HepG2 (cell line): ENCODE measurements at regions not wholly inside any gene's neighbourhood (a gene's known extent, or its start where the extent isn't known, plus 50 kb on each side); places are given as distances from the start of the nearest gene placed in this dataset.

Experiments
- ATAC-seq: fragments of 200-7000 bp; cut with Tn5 transposase; 3 replicates; pipeline ENCODE4 v1.9.1; 2020; ENCODE audit warnings: mild to moderate bottlenecking, moderate library complexity
- BruUV-seq: library from RNA; stranded (reverse); fragments of 400-500 nt; replicated peaks from 2 replicates; lab custom pipeline; 2021; lab: Mats Ljungman, UMichigan
- CTCF ChIA-PET: fragments of 300-600 bp; formaldehyde crosslinking; extraction: SDS; loops from one replicate; lab custom pipeline; 2021; ENCODE audit warnings: low total read pairs, inconsistent platforms, low intra/inter-chr PET ratio; lab: Yijun Ruan, JAX
- POLR2A ChIA-PET: fragments of 350-600 bp; sonication (Branson Sonifier 250); formaldehyde crosslinking; loops from one replicate; lab custom pipeline; 2020; ENCODE audit warnings: antibody characterized with exemption, inconsistent platforms; lab: Yijun Ruan, JAX
- DNase-seq: peaks from one replicate; pipeline ENCODE4 v3.0.0-alpha.2; 2015; ENCODE audit warnings: low spot score
- FAIRE-seq: peaks from 3 replicates; lab custom pipeline; 2011; peaks lifted over from hg19 to GRCh38; lab: Jason Lieb, UNC
- H2AFZ ChIP-seq: one replicate; pipeline ENCODE4 v1.6.1; 2011; ENCODE audit warnings: low read length, inconsistent platforms
- H3K27ac ChIP-seq: fragments of 300-600 bp; 3 replicates; pipeline ENCODE4 v1.8.0; 2011; ENCODE audit warnings: mixed run types, mild to moderate bottlenecking, mixed read lengths, low read length, inconsistent platforms; ENCODE audit not compliant: insufficient read depth; ENCODE audit errors: extremely low read length
- H3K27me3 ChIP-seq, 2 experiments: fragments of 200-600 bp in 1 of 2; 2 replicates in 1 of 2; 3 replicates in 1 of 2; pipeline versions ENCODE4 v1.6.0 to v1.8.0; 2011; ENCODE audit warnings: low read length in 2 of 2, mild to moderate bottlenecking in 2 of 2, moderate library complexity in 2 of 2, inconsistent platforms in 1 of 2; ENCODE audit not compliant: insufficient read depth in 2 of 2, control insufficient read depth in 1 of 2
- H3K36me3 ChIP-seq, 2 experiments: fragments of 200-600 bp in 1 of 2; replicated peaks in 1 of 2; 2 replicates in 1 of 2; 3 replicates in 1 of 2; pipeline versions ENCODE4 v1.5.1 to v1.8.0; 2011; ENCODE audit warnings: low read length in 2 of 2, inconsistent platforms in 1 of 2; ENCODE audit not compliant: insufficient read depth in 2 of 2, control insufficient read depth in 1 of 2
- H3K4me1 ChIP-seq: 2 replicates; pipeline ENCODE4 v1.5.1; 2012; ENCODE audit warnings: low read length, inconsistent platforms; ENCODE audit not compliant: insufficient read depth
- H3K4me2 ChIP-seq: 2 replicates; pipeline ENCODE4 v1.6.0; 2011; ENCODE audit warnings: low read depth, low read length, inconsistent platforms
- H3K4me3 ChIP-seq, 3 experiments: fragments of 200-600 bp in 1 of 3; sonication (generic), shearing (Covaris generic) in 1 of 3; replicated peaks in 1 of 3; 2 replicates each; pipeline ENCODE4 v1.5.1; 2011 to 2016; ENCODE audit warnings: low read length in 3 of 3, inconsistent platforms in 2 of 3, low read depth in 2 of 3, mild to moderate bottlenecking in 2 of 3, control low read depth in 1 of 3, mixed read lengths in 1 of 3; ENCODE audit not compliant: insufficient read depth in 1 of 3
- H3K79me2 ChIP-seq: one replicate; pipeline ENCODE4 v1.6.1; 2011; ENCODE audit warnings: low read length, inconsistent platforms; ENCODE audit not compliant: insufficient read depth
- H3K9ac ChIP-seq: 2 replicates; pipeline ENCODE4 v1.6.0; 2011; ENCODE audit warnings: mild to moderate bottlenecking, low read depth, low read length, inconsistent platforms; ENCODE audit not compliant: insufficient read depth
- H3K9me3 ChIP-seq: 2 replicates; pipeline ENCODE4 v1.5.1; 2012; ENCODE audit warnings: mild to moderate bottlenecking, low read length
- H4K20me1 ChIP-seq: 2 replicates; pipeline ENCODE4 v1.6.0; 2011; ENCODE audit warnings: inconsistent platforms, mild to moderate bottlenecking, low read length, moderate library complexity; ENCODE audit not compliant: insufficient read depth
- CENPBD1 ChIP-seq: sonication (generic); formaldehyde crosslinking; IDR thresholded peaks from 2 replicates; pipeline ENCODE4 v1.8.0; 2022; ENCODE audit warnings: missing genetic modification reagents, low read depth, mild to moderate bottlenecking, borderline replicate concordance
- GLI4 ChIP-seq: sonication (generic); formaldehyde crosslinking; IDR thresholded peaks from 2 replicates; pipeline ENCODE4 v1.5.1; 2020; ENCODE audit warnings: missing genetic modification reagents, mild to moderate bottlenecking, moderate library complexity, borderline replicate concordance
- HMGXB3 ChIP-seq: sonication (generic); formaldehyde crosslinking; IDR thresholded peaks from 2 replicates; pipeline ENCODE4 v1.4.0; 2020; ENCODE audit warnings: missing genetic modification reagents, borderline replicate concordance
- WGBS: methylation state at CpG from one replicate; pipeline ENCODE4 v1.1.6; 2017; ENCODE audit warnings: low lambda C conversion rate; 5-methylcytosine and 5-hydroxymethylcytosine counted together
- in situ Hi-C: cut with HindIII; loops from 2 replicates; pipeline ENCODE4 v1.10.0; 2017; ENCODE audit warnings: low pct_unique_long_range_greater_than_20kb; ENCODE audit not compliant: extremely low pct_ligation_motif_present
- intact Hi-C: fragments of 100-400 bp; cut with micrococcal nuclease; formaldehyde crosslinking; loops from one replicate; pipeline ENCODE4 v1.10.0; 2022; ENCODE audit not compliant: unreplicated experiment
- TF ChIP-seq, protein P1 (sequence below): sonication (generic); formaldehyde crosslinking; IDR thresholded peaks from 2 replicates; pipeline ENCODE4 v1.4.0; 2020; ENCODE audit warnings: missing genetic modification reagents
- TF ChIP-seq, protein P2 (sequence below): sonication (generic); formaldehyde crosslinking; IDR thresholded peaks from one replicate; pipeline ENCODE4 v1.5.1; 2020; ENCODE audit warnings: mild to moderate bottlenecking, missing genetic modification reagents; ENCODE audit errors: not compliant biosample characterization

DNA sequence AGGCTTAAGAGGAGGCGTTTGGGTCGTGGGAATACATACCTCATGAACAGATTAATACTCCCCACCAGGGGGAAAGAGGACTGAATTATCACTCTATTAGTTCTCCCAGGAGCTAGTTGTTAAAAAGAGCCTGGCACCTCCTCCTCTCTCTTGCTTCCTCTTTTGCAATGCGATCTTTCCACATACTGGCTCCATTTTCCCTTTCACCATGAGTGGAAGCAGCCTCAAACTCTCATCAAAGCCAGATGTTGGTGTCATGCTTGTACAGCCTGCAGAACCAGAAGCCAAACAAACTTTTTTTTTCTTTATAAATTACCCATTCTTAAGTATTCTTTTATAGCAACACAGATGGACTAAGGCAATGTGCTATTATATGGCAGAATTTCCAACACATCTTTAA lies 258.5 kb downstream of the FAM76B start:
- no peaks in the 10 kb centered on the region for H3K27me3 ChIP-seq
- FAIRE-seq = no peak
- BruUV-seq = no TSS peak
- in situ Hi-C loops (no loop called here), intact Hi-C loops (no loop called here)
- no peak for DNase-seq
- H3K4me2 ChIP-seq = no peak overlapping the region
- H3K79me2 ChIP-seq = no peaks in the 10 kb centered on the region
- no peaks in the 10 kb centered on the region for H3K9me3 ChIP-seq
- CTCF ChIA-PET = no interaction called here
- TF ChIP-seq HMGXB3 (no peak), CENPBD1 (CRISPR knock-in tag) (no peak), GLI4 (no peak)
- TF ChIP-seq, protein P1, sequence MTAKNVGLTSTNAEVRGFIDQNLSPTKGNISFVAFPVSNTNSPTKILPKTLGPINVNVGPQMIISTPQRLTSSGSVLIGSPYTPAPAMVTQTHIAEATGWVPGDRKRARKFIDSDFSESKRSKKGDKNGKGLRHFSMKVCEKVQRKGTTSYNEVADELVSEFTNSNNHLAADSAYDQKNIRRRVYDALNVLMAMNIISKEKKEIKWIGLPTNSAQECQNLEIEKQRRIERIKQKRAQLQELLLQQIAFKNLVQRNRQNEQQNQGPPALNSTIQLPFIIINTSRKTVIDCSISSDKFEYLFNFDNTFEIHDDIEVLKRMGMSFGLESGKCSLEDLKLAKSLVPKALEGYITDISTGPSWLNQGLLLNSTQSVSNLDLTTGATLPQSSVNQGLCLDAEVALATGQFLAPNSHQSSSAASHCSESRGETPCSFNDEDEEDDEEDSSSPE (CRISPR knock-in tag) = no peak
- TF ChIP-seq, protein P2, sequence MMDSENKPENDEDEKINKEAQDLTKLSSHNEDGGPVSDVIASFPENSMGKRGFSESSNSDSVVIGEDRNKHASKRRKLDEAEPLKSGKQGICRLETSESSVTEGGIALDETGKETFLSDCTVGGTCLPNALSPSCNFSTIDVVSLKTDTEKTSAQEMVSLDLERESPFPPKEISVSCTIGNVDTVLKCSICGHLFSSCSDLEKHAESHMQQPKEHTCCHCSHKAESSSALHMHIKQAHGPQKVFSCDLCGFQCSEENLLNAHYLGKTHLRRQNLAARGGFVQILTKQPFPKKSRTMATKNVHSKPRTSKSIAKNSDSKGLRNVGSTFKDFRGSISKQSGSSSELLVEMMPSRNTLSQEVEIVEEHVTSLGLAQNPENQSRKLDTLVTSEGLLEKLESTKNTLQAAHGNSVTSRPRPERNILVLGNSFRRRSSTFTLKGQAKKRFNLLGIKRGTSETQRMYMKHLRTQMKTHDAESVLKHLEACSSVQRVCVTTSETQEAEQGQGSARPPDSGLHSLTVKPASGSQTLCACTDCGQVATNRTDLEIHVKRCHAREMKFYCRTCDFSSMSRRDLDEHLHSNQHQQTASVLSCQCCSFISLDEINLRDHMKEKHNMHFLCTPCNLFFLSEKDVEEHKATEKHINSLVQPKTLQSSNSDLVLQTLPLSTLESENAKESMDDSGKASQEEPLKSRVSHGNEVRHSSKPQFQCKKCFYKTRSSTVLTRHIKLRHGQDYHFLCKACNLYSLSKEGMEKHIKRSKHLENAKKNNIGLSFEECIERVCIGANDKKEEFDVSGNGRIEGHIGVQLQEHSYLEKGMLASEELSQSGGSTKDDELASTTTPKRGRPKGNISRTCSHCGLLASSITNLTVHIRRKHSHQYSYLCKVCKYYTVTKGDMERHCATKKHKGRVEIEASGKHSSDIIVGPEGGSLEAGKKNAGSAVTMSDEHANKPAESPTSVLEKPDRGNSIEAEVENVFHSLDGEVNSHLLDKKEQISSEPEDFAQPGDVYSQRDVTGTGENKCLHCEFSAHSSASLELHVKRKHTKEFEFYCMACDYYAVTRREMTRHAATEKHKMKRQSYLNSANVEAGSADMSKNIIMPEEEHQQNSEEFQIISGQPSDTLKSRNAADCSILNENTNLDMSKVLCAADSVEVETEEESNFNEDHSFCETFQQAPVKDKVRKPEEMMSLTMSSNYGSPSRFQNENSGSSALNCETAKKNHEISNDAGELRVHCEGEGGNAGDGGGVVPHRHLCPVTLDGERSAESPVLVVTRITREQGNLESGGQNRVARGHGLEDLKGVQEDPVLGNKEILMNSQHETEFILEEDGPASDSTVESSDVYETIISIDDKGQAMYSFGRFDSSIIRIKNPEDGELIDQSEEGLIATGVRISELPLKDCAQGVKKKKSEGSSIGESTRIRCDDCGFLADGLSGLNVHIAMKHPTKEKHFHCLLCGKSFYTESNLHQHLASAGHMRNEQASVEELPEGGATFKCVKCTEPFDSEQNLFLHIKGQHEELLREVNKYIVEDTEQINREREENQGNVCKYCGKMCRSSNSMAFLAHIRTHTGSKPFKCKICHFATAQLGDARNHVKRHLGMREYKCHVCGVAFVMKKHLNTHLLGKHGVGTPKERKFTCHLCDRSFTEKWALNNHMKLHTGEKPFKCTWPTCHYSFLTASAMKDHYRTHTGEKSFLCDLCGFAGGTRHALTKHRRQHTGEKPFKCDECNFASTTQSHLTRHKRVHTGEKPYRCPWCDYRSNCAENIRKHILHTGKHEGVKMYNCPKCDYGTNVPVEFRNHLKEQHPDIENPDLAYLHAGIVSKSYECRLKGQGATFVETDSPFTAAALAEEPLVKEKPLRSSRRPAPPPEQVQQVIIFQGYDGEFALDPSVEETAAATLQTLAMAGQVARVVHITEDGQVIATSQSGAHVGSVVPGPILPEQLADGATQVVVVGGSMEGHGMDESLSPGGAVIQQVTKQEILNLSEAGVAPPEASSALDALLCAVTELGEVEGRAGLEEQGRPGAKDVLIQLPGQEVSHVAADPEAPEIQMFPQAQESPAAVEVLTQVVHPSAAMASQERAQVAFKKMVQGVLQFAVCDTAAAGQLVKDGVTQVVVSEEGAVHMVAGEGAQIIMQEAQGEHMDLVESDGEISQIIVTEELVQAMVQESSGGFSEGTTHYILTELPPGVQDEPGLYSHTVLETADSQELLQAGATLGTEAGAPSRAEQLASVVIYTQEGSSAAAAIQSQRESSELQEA (CRISPR knock-in tag) = no peak
- TF ChIP-seq, all 625 proteins: peak for 0
- Histone ChIP-seq H3K4me3 (no peak overlapping the region), H3K9ac (no peak overlapping the region), H3K36me3 (no peaks in the 10 kb centered on the region), H2AFZ (no peak overlapping the region), H4K20me1 (no peaks in the 10 kb centered on the region), H3K4me1 (no peaks in the 10 kb centered on the region), H3K27ac (no peak overlapping the region)
- 2% methylated on average over 3 of the region's 3 CpGs for WGBS
- no peak for ATAC-seq
- POLR2A ChIA-PET = no interaction called here
